A549 (cell line): ENCODE measurements at regions not wholly inside any gene's neighbourhood (a gene's known extent, or its start where the extent isn't known, plus 50 kb on each side); places are given as distances from the start of the nearest gene placed in this dataset.

Source experiments
- ATAC-seq, 2 experiments: fragments of 200-7000 bp in 1 of 2; fragments of >200 bp in 1 of 2; cut with Nextera tagmentation in 1 of 2; cut with Tn5 transposase in 1 of 2; 3 replicates each; pipeline versions ENCODE4 v1.8.0 to v1.9.1; 2018 to 2020; ENCODE audit warnings: mild to moderate bottlenecking in 1 of 2, moderate library complexity in 1 of 2
- CTCF ChIA-PET: fragments of 300-600 bp; sonication (Branson Sonifier 250); formaldehyde crosslinking; extraction: SDS; loops from one replicate; lab custom pipeline; 2021; ENCODE audit warnings: antibody characterized with exemption, inconsistent platforms; lab: Yijun Ruan, JAX
- POLR2A ChIA-PET: fragments of 350-600 bp; formaldehyde crosslinking; extraction: SDS; loops from one replicate; lab custom pipeline; 2021; ENCODE audit warnings: antibody characterized with exemption, inconsistent platforms; lab: Yijun Ruan, JAX
- DNase-seq, 2 experiments: peaks; one replicate each; pipeline versions ENCODE4 v3.0.0 to v3.0.0-alpha.2; 2011 to 2016; ENCODE audit warnings: low read depth in 1 of 2, low spot score in 1 of 2
- FAIRE-seq: peaks from 2 replicates; lab custom pipeline; 2011; peaks lifted over from hg19 to GRCh38; lab: Jason Lieb, UNC
- H3K27ac ChIP-seq, 2 experiments: fragments of >200 bp; sonication (Bioruptor Twin); formaldehyde crosslinking; 3 replicates each; pipeline ENCODE4 v1.5.1; 2016 to 2017
- H3K4me1 ChIP-seq: fragments of >200 bp; sonication (Bioruptor Twin); formaldehyde crosslinking; 3 replicates; pipeline ENCODE4 v1.6.1; 2016
- H3K4me2 ChIP-seq: fragments of >200 bp; sonication (Bioruptor Twin); formaldehyde crosslinking; 3 replicates; pipeline ENCODE4 v1.6.1; 2016
- H3K4me3 ChIP-seq: fragments of >200 bp; sonication (Bioruptor Twin); formaldehyde crosslinking; 3 replicates; pipeline ENCODE4 v1.5.1; 2016
- H3K9me3 ChIP-seq: fragments of >200 bp; sonication (Bioruptor Twin); formaldehyde crosslinking; 3 replicates; pipeline ENCODE4 v1.6.1; 2016
- BHLHE40 ChIP-seq: IDR thresholded peaks from 2 replicates; pipeline ENCODE4 v1.6.1; 2012; ENCODE audit warnings: low read depth, low read length, inconsistent platforms
- CBX8 ChIP-seq: fragments of 200-600 bp; sonication (generic); IDR thresholded peaks from 2 replicates; pipeline ENCODE4 v1.6.1; 2016
- CHD2 ChIP-seq: fragments of 150-350 bp; IDR thresholded peaks from 2 replicates; pipeline ENCODE4 v1.6.1; 2014; ENCODE audit warnings: low read length; ENCODE audit not compliant: partially characterized antibody
- EHMT2 ChIP-seq: fragments of 200-600 bp; sonication (generic); IDR thresholded peaks from 2 replicates; pipeline ENCODE4 v1.6.1; 2016; ENCODE audit warnings: antibody characterized with exemption, low read depth, mild to moderate bottlenecking, moderate library complexity
- ESRRA ChIP-seq: fragments of 150-350 bp; IDR thresholded peaks from 2 replicates; pipeline ENCODE4 v1.6.1; 2014; ENCODE audit warnings: mild to moderate bottlenecking, low read length, borderline replicate concordance
- FOSB ChIP-seq: fragments of 250-450 bp; sonication (Bioruptor Pico); IDR thresholded peaks from 2 replicates; pipeline ENCODE4 v1.5.0; 2020; ENCODE audit warnings: mild to moderate bottlenecking, moderate library complexity
- FOSL2 ChIP-seq, 2 experiments: fragments of 450-650 bp in 1 of 2; fragments of >200 bp in 1 of 2; sonication (Bioruptor Twin) in 1 of 2; formaldehyde crosslinking; IDR thresholded peaks; 2 replicates each; pipeline versions ENCODE4 v1.5.0 to v1.6.1; 2016 to 2020; ENCODE audit warnings: mild to moderate bottlenecking in 1 of 2, moderate library complexity in 1 of 2
- FOXS1 ChIP-seq: fragments of 250-450 bp; sonication (Bioruptor Pico); IDR thresholded peaks from 2 replicates; pipeline ENCODE4 v1.5.0; 2020; ENCODE audit warnings: mild to moderate bottlenecking, moderate library complexity
- GATA3 ChIP-seq: IDR thresholded peaks from 2 replicates; pipeline ENCODE4 v1.6.1; 2012; ENCODE audit warnings: borderline replicate concordance
- HDAC2 ChIP-seq: fragments of 200-600 bp; sonication (generic); IDR thresholded peaks from 2 replicates; pipeline ENCODE4 v1.6.1; 2016
- HES2 ChIP-seq: fragments of >200 bp; sonication (Bioruptor Twin); formaldehyde crosslinking; IDR thresholded peaks from 2 replicates; pipeline ENCODE4 v1.6.1; 2016
- HEYL ChIP-seq: fragments of 250-450 bp; sonication (Bioruptor Pico); IDR thresholded peaks from 2 replicates; pipeline ENCODE4 v1.8.0; 2021; ENCODE audit warnings: mild to moderate bottlenecking, moderate library complexity
- HOXB13 ChIP-seq: fragments of 250-450 bp; sonication (Bioruptor Pico); IDR thresholded peaks from 2 replicates; pipeline ENCODE4 v1.5.0; 2020; ENCODE audit warnings: low read depth, mild to moderate bottlenecking, moderate library complexity
- HOXB5 ChIP-seq: fragments of 250-450 bp; sonication (Bioruptor Pico); IDR thresholded peaks from 2 replicates; pipeline ENCODE4 v1.5.0; 2020; ENCODE audit warnings: mild to moderate bottlenecking, moderate library complexity
- JUN ChIP-seq, 2 experiments: fragments of >200 bp; sonication (Bioruptor Twin); formaldehyde crosslinking; IDR thresholded peaks; 2 replicates in 1 of 2; 3 replicates in 1 of 2; pipeline ENCODE4 v1.6.1; 2016 to 2017
- JUNB ChIP-seq: fragments of >200 bp; sonication (Bioruptor Twin); formaldehyde crosslinking; IDR thresholded peaks from 2 replicates; pipeline ENCODE4 v1.6.1; 2016
- KDM5A ChIP-seq: fragments of 200-600 bp; sonication (generic); IDR thresholded peaks from 2 replicates; pipeline ENCODE4 v1.6.1; 2016; ENCODE audit warnings: antibody characterized with exemption, mild to moderate bottlenecking
- MAFK ChIP-seq: fragments of 450-650 bp; IDR thresholded peaks from 2 replicates; pipeline ENCODE4 v1.6.1; 2014; ENCODE audit not compliant: partially characterized antibody
- MYC ChIP-seq: IDR thresholded peaks from 2 replicates; pipeline ENCODE4 v1.6.1; 2012; ENCODE audit warnings: mild to moderate bottlenecking, inconsistent platforms, low read length, improper control_type of control experiment, borderline replicate concordance
- PHF8 ChIP-seq: fragments of 200-600 bp; sonication (generic); IDR thresholded peaks from 2 replicates; pipeline ENCODE4 v1.6.1; 2016; ENCODE audit warnings: low read depth, mild to moderate bottlenecking, antibody characterized with exemption, moderate library complexity, borderline replicate concordance
- RAD21 ChIP-seq, 2 experiments: fragments of >200 bp in 1 of 2; sonication (Bioruptor Twin) in 1 of 2; formaldehyde crosslinking in 1 of 2; IDR thresholded peaks in 1 of 2; conservative IDR thresholded peaks in 1 of 2; 2 replicates in 1 of 2; 3 replicates in 1 of 2; pipeline ENCODE4 v1.6.1; 2012 to 2018; ENCODE audit warnings: inconsistent platforms in 1 of 2
- RARB ChIP-seq: fragments of 250-450 bp; sonication (Bioruptor Pico); IDR thresholded peaks from 2 replicates; pipeline ENCODE4 v1.8.0; 2021; ENCODE audit warnings: mild to moderate bottlenecking, moderate library complexity
- RCOR1 ChIP-seq: fragments of 150-350 bp; IDR thresholded peaks from 2 replicates; pipeline ENCODE4 v1.6.1; 2014; ENCODE audit warnings: antibody characterized with exemption, low read length, low read depth
- SMC3 ChIP-seq: fragments of >200 bp; sonication (Bioruptor Twin); formaldehyde crosslinking; IDR thresholded peaks from 3 replicates; pipeline ENCODE4 v1.6.1; 2018; ENCODE audit warnings: inconsistent platforms
- USF2 ChIP-seq: fragments of 450-650 bp; IDR thresholded peaks from 2 replicates; pipeline ENCODE4 v1.6.1; 2014; ENCODE audit warnings: antibody characterized with exemption
- ZFP36 ChIP-seq: fragments of 450-650 bp; IDR thresholded peaks from 2 replicates; pipeline ENCODE4 v1.6.1; 2014; ENCODE audit warnings: borderline replicate concordance; ENCODE audit not compliant: partially characterized antibody
- WGBS: methylation state at CpG from one replicate; pipeline ENCODE4 v1.1.6; 2017; ENCODE audit errors: missing lambda C conversion rate; 5-methylcytosine and 5-hydroxymethylcytosine counted together
- TF ChIP-seq, protein P1 (sequence below): fragments of 150-350 bp; IDR thresholded peaks from 2 replicates; pipeline ENCODE4 v1.6.1; 2014; ENCODE audit warnings: low read depth, mild to moderate bottlenecking, low read length
- TF ChIP-seq, protein P2 (sequence below): fragments of 250-450 bp; sonication (Bioruptor Pico); IDR thresholded peaks from 2 replicates; pipeline ENCODE4 v1.5.0; 2020; ENCODE audit warnings: low read depth, mild to moderate bottlenecking, moderate library complexity
- TF ChIP-seq, protein P3 (sequence below): IDR thresholded peaks from 2 replicates; pipeline ENCODE4 v1.6.1; 2012; ENCODE audit warnings: low read depth, borderline replicate concordance
- TF ChIP-seq, protein P4 (sequence below): fragments of >200 bp; sonication (Bioruptor Twin); formaldehyde crosslinking; IDR thresholded peaks from 3 replicates; pipeline ENCODE4 v1.5.1; 2016

DNA sequence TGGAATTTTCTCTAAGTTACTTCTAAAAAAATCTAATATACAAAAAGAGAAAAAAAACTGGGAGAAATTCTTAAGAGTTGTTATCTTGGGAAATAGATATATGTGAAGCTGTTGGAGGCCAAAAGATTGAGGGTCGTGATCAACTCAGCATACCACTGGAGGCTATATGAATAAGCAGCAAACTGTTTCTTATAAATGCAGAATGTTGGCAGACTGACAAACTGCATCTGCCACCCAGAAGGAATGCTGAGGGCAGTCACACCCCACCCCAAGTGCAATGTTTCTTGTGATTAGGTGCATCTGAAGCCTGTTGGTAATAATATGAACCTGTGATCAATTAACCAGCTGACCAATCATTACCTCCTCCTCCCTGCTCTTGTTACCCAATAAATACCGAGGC lies 818.6 kb upstream of the MGAT4C start:
- Histone ChIP-seq H3K4me3 (no peak overlapping the region), H3K9me3 (peaks cover 16% of the 10 kb centered on the region), H3K4me2 (no peak overlapping the region), H3K4me1 (no peaks in the 10 kb centered on the region), H3K27ac (no peak overlapping the region)
- DNase-seq (no peak), ATAC-seq (no peak), FAIRE-seq (peak; percentile 23)
- CTCF ChIA-PET = no interaction called here
- 31% methylated on average over 2 of the region's 2 CpGs for WGBS
- TF ChIP-seq FOSL2 (IDR thresholded peaks at IDR 0.05) (no peak), FOSL2 (CRISPR knock-in tag; IDR thresholded peaks at IDR 0.05) (no peak), CHD2 (no peak), HES2 (no peak), ZFP36 (no peak), RARB (CRISPR knock-in tag) (no peak), EHMT2 (no peak), HEYL (CRISPR knock-in tag) (no peak), MAFK (no peak), ESRRA (no peak), JUNB (no peak), USF2 (no peak), KDM5A (no peak), MYC (no peak), RAD21 (conservative IDR thresholded peaks at IDR 0.05 in 1 of 2, IDR thresholded peaks at IDR 0.05 in 1 of 2) (no peak), JUN (IDR thresholded peaks at IDR 0.05) (no peak), CBX8 (no peak)
- TF ChIP-seq, protein P1, sequence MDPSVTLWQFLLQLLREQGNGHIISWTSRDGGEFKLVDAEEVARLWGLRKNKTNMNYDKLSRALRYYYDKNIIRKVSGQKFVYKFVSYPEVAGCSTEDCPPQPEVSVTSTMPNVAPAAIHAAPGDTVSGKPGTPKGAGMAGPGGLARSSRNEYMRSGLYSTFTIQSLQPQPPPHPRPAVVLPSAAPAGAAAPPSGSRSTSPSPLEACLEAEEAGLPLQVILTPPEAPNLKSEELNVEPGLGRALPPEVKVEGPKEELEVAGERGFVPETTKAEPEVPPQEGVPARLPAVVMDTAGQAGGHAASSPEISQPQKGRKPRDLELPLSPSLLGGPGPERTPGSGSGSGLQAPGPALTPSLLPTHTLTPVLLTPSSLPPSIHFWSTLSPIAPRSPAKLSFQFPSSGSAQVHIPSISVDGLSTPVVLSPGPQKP = no peak
- POLR2A ChIA-PET = no interaction called here

GRCh38 chr12:87066326-87066725 lies 810.1 kb upstream of the MGAT4C start:
- ChIA-PET POLR2A (no interaction called here), CTCF (no interaction called here)
- Histone ChIP-seq H3K4me3 (no peak overlapping the region), H3K4me1 (no peaks in the 10 kb centered on the region), H3K27ac (no peak overlapping the region), H3K4me2 (no peak overlapping the region), H3K9me3 (no peaks in the 10 kb centered on the region)
- TF ChIP-seq PHF8 (no peak), ZFP36 (no peak)
- no peak for ATAC-seq
- DNase-seq = no peak
- FAIRE-seq = no peak
- 21% methylated on average over 2 of the region's 2 CpGs for WGBS

DNA sequence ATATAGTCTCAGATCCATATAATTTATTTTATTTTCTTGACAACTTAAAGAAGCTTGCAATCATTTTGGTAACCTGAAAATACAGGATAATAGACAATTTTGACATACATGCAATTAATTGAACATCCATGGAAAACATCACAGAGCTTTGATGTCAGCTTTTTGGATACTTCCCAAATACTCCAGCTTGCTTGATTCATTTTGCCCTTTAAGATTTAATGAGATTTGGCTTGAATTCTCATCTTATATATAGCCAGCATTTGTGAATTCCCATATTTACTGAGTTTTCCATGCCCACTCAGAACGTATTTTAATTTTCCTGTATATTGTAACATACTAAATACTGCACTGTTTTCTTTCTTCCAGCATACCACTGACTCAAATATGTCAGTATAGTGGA lies 803.0 kb upstream of the MGAT4C start:
- 34% methylated on average over 1 of the region's 1 CpG for WGBS
- Histone ChIP-seq H3K4me3 (no peak overlapping the region), H3K4me2 (no peak overlapping the region), H3K9me3 (no peaks in the 10 kb centered on the region), H3K27ac (no peak overlapping the region), H3K4me1 (no peaks in the 10 kb centered on the region)
- ATAC-seq (no peak), FAIRE-seq (no peak), DNase-seq (no peak)
- ChIA-PET CTCF (no interaction called here), POLR2A (no interaction called here)
- TF ChIP-seq HDAC2 = no peak
- no peak for TF ChIP-seq GATA3
- TF ChIP-seq HOXB13 = no peak
- TF ChIP-seq, protein P2, sequence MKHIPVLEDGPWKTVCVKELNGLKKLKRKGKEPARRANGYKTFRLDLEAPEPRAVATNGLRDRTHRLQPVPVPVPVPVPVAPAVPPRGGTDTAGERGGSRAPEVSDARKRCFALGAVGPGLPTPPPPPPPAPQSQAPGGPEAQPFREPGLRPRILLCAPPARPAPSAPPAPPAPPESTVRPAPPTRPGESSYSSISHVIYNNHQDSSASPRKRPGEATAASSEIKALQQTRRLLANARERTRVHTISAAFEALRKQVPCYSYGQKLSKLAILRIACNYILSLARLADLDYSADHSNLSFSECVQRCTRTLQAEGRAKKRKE (CRISPR knock-in tag) = no peak
- no peak for TF ChIP-seq BHLHE40
- TF ChIP-seq FOXS1 = no peak
- TF ChIP-seq HEYL (CRISPR knock-in tag) = no peak
- no peak for TF ChIP-seq RAD21 (conservative IDR thresholded peaks at IDR 0.05 in 1 of 2, IDR thresholded peaks at IDR 0.05 in 1 of 2)
- TF ChIP-seq, protein P3, sequence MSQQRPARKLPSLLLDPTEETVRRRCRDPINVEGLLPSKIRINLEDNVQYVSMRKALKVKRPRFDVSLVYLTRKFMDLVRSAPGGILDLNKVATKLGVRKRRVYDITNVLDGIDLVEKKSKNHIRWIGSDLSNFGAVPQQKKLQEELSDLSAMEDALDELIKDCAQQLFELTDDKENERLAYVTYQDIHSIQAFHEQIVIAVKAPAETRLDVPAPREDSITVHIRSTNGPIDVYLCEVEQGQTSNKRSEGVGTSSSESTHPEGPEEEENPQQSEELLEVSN = no peak
- no peak for TF ChIP-seq MAFK
- no peak for TF ChIP-seq HOXB5 (CRISPR knock-in tag)
- no peak for TF ChIP-seq RCOR1
- no peak for TF ChIP-seq JUN (IDR thresholded peaks at IDR 0.05)
- TF ChIP-seq KDM5A = no peak
- TF ChIP-seq FOSB (CRISPR knock-in tag) = no peak
- no peak for TF ChIP-seq SMC3
- TF ChIP-seq, protein P4, sequence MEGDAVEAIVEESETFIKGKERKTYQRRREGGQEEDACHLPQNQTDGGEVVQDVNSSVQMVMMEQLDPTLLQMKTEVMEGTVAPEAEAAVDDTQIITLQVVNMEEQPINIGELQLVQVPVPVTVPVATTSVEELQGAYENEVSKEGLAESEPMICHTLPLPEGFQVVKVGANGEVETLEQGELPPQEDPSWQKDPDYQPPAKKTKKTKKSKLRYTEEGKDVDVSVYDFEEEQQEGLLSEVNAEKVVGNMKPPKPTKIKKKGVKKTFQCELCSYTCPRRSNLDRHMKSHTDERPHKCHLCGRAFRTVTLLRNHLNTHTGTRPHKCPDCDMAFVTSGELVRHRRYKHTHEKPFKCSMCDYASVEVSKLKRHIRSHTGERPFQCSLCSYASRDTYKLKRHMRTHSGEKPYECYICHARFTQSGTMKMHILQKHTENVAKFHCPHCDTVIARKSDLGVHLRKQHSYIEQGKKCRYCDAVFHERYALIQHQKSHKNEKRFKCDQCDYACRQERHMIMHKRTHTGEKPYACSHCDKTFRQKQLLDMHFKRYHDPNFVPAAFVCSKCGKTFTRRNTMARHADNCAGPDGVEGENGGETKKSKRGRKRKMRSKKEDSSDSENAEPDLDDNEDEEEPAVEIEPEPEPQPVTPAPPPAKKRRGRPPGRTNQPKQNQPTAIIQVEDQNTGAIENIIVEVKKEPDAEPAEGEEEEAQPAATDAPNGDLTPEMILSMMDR = no peak
